Hindlimb muscle (tissue), 1 donor: ENCODE measurements at regions not wholly inside any gene's neighbourhood (a gene's known extent, or its start where the extent isn't known, plus 50 kb on each side); places are given as distances from the start of the nearest gene placed in this dataset.
"Not testable (repeated sequence)": the region's sequence is repeated elsewhere in the genome, so short reads cannot be mapped to it uniquely, and the experiment has no call there.

Experiments
- DNase-seq: peaks from one replicate; pipeline ENCODE4 v3.0.0-alpha.2; 2013

DNA sequence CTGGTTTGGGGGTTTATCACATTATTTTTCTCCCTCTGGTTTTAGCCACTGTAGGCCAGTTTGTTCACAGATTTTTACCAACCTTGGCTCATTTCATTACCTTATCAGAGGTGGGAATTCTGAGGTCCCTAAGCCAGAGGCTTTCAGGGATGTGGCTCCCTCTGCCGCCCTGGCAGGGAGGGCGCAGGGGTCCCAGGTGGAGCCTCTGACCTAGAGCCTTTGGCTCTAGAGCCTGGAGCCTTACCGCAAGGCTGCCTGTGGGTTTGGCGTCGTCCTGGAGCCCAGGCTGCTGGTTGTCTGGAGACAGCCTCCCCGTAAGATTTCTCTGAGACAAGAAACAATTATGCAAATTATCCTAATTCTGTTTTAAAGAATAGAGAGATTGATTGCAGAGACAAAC is 188.0 kb downstream of the LMLN start:
- not testable (repeated sequence) for DNase-seq

- not testable (repeated sequence) for DNase-seq
Measured at GRCh38 chr3:198149904-198150303, 189.9 kb downstream of the LMLN start.

GRCh38 chr3:198151867-198152266 is 191.8 kb downstream of the LMLN start:
- DNase-seq: not testable (repeated sequence)

GRCh38 chr3:198155771-198156170 is 195.8 kb downstream of the LMLN start:
- not testable (repeated sequence) for DNase-seq

DNA sequence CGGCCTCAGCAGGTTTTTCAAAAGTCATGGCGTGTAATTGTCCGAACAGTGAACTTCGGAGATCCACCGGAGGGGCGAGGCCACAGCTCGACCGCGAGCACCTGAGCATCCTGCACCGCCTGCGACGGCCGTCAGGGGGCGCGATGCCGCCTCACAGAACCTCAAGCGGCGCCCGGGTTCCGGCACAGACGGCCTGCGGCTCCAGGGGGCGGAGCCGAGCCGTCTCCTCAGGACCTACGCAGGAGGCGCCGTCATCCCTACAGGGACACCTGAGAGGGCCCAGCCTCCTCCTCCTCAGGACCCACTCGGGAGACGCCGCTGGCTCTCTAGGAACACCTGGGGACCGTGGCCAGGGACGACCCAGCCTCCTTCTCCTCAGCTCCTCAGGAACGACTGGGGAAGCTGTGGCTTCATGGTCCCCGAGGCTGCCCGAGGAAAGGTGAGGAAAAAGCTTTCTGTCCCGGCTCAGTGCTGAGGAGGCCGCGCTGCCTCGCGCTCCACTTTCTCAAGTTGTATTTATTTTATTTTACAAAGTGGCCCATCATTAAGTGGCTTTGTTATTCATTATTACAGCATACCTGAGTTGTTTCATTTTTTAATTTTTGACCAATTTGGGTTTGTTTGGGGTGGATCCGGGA is 197.3 kb downstream of the LMLN start:
- DNase-seq: not testable (repeated sequence)

GRCh38 chr3:198158007-198158406 is 198.0 kb downstream of the LMLN start:
- DNase-seq: not testable (repeated sequence)

DNA sequence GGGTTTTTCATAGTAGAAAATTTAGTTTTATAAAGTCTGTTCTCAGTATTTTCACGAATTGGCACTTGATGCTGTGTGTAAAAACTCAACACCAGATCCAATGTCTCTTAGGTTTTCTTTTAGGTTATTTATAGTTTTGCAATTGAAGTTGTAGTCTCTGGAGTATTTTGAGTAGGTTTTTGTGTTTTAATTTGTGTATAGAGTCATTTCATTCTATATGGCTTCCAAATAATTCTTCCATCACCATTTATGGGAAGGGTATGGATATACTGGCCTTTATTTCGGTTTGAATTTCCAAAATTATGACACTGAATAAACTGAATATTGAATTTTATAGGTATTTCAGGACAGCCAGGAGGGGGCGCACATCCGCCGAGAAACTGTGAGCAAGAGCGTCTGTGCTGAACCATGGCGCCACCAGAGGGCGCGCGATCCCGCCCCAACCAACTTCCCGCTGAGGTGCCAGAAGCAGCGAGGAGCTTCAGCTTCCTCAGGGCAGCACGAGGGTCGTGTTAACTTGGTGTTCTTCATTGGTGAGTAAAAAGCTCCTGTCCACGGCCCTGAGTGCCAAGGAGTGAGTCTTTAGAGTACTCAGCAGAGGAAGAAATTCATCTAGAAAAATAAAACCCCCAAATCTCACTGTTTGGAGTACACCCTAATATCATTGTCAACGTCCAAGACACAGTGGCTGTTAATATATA is 207.5 kb downstream of the LMLN start:
- DNase-seq: peak; percentile 30

- DNase-seq: not testable (repeated sequence)
Measured at GRCh38 chr3:198170781-198171180, 210.8 kb downstream of the LMLN start.

DNA sequence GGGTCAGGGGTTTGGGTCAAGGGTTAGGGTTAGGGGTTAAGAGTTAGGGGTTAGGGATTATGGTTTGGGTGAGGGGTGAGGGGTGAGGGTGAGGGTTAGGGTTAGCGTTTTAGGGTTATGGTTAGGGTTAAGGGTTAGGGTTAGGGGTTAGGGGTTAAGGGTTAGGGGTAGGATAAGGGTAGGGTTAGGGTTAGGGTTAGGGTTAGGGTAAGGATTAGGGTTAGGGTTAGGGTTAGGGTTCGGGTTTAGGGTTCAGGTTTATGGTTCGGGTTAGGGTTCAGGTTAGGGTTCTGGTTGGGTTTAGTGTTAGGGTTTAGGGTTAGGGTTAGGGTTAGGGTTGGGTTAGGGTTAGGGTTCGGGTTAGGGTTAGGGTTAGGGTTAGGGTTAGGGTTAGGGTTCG is 213.1 kb downstream of the LMLN start:
- DNase-seq: not testable (repeated sequence)

GRCh38 chr3:198173929-198174574 is 214.0 kb downstream of the LMLN start:
- DNase-seq: not testable (repeated sequence)
